ENCODE measurements at regions not wholly inside any gene's neighbourhood (a gene's known extent, or its start where the extent isn't known, plus 50 kb on each side); places are given as distances from the start of the nearest gene placed in this dataset.
A peak's percentile ranks its signal among the peaks of the same experiment; 100 is the strongest.
"Not testable (repeated sequence)": the region's sequence is repeated elsewhere in the genome, so short reads cannot be mapped to it uniquely, and the experiment has no call there.

- DNase-seq, result no peak
These were observed 462.0 kb upstream of the RUNX1 start for GRCh38 chr21:35510957-35511695.

- DNase-seq, result no peak
These were observed 461.2 kb upstream of the RUNX1 start for GRCh38 chr21:35510294-35510693.

GRCh38 chr21:35509001-35509704 is 460.1 kb upstream of the RUNX1 start:
- no peak for DNase-seq

- peak; percentile 25 for DNase-seq
These were observed 459.2 kb upstream of the RUNX1 start for GRCh38 chr21:35508139-35508888.

- no peak for DNase-seq
These were observed 458.2 kb upstream of the RUNX1 start for GRCh38 chr21:35507181-35507759.

GRCh38 chr21:35506771-35507170 is 457.7 kb upstream of the RUNX1 start:
- DNase-seq, result no peak

GRCh38 chr21:35506352-35506751 is 457.2 kb upstream of the RUNX1 start:
- no peak for DNase-seq

- no peak for DNase-seq
These were observed 455.9 kb upstream of the RUNX1 start for GRCh38 chr21:35504951-35505466.

- no peak for DNase-seq
These were observed 455.2 kb upstream of the RUNX1 start for GRCh38 chr21:35504277-35504676.

GRCh38 chr21:35503671-35504070 is 454.6 kb upstream of the RUNX1 start:
- DNase-seq, result no peak

- DNase-seq, result no peak
These were observed 453.7 kb upstream of the RUNX1 start for GRCh38 chr21:35502821-35503220.

- DNase-seq, result not testable (repeated sequence)
These were observed 448.4 kb upstream of the RUNX1 start for GRCh38 chr21:35497522-35497921.

- DNase-seq, result no peak
These were observed 443.0 kb upstream of the RUNX1 start for GRCh38 chr21:35491920-35492678.

- no peak for DNase-seq
These were observed 442.0 kb upstream of the RUNX1 start for GRCh38 chr21:35491114-35491513.

- DNase-seq, result no peak
These were observed 440.4 kb upstream of the RUNX1 start for GRCh38 chr21:35489389-35489980.

GRCh38 chr21:35488946-35489345 is 439.8 kb upstream of the RUNX1 start:
- DNase-seq, result no peak

GRCh38 chr21:35485364-35485763 is 436.3 kb upstream of the RUNX1 start:
- no peak for DNase-seq

- no peak for DNase-seq
These were observed 435.7 kb upstream of the RUNX1 start for GRCh38 chr21:35484851-35485250.

GRCh38 chr21:35484032-35484431 is 434.9 kb upstream of the RUNX1 start:
- no peak for DNase-seq

- no peak for DNase-seq
These were observed 434.0 kb upstream of the RUNX1 start for GRCh38 chr21:35482933-35483662.

GRCh38 chr21:35482096-35482495 is 433.0 kb upstream of the RUNX1 start:
- DNase-seq, result no peak

Measured in NCI-H226 (cell line).